GM12878 (cell line): ENCODE measurements at regions not wholly inside any gene's neighbourhood (a gene's known extent, or its start where the extent isn't known, plus 50 kb on each side); places are given as distances from the start of the nearest gene placed in this dataset.

Experiments used
- ATAC-seq: fragments of 200-7000 bp; cut with Tn5 transposase; 3 replicates; pipeline ENCODE4 v1.9.1; 2020; ENCODE audit warnings: mild to moderate bottlenecking, moderate library complexity
- BruUV-seq: library from RNA; stranded (reverse); fragments of 400-500 nt; replicated peaks from 2 replicates; lab custom pipeline; 2021; lab: Mats Ljungman, UMichigan
- CTCF ChIA-PET: fragments of 300-600 bp; sonication (Branson Sonifier 250); formaldehyde crosslinking; extraction: SDS; loops from one replicate; lab custom pipeline; 2021; ENCODE audit warnings: inconsistent platforms; lab: Yijun Ruan, JAX
- POLR2A ChIA-PET: fragments of 350-600 bp; formaldehyde crosslinking; extraction: SDS; loops from one replicate; lab custom pipeline; 2021; ENCODE audit warnings: inconsistent platforms; lab: Charles Lee
- RAD21 ChIA-PET: fragments of 300-600 bp; sonication (Branson Sonifier 250); formaldehyde crosslinking; loops from one replicate; lab custom pipeline; 2023; ENCODE audit warnings: antibody characterized with exemption; ENCODE audit not compliant: unreplicated experiment; lab: Charles Lee
- SMC1A ChIA-PET: fragments of 300-600 bp; sonication (Branson Sonifier 250); formaldehyde crosslinking; loops from one replicate; lab custom pipeline; 2023; ENCODE audit not compliant: unreplicated experiment, uncharacterized antibody; lab: Charles Lee
- DNase-seq: peaks from one replicate; pipeline ENCODE4 v3.0.0-alpha.2; 2011; ENCODE audit warnings: low read depth, low spot score
- FAIRE-seq: peaks from 3 replicates; lab custom pipeline; 2011; peaks lifted over from hg19 to GRCh38; lab: Jason Lieb, UNC
- H2AFZ ChIP-seq: 2 replicates; pipeline ENCODE4 v1.6.0; 2011; ENCODE audit warnings: low read depth, low read length, control low read depth; ENCODE audit not compliant: control insufficient read depth
- H3K27ac ChIP-seq: 2 replicates; pipeline ENCODE4 v1.5.1; 2011; ENCODE audit warnings: control low read depth; ENCODE audit not compliant: control insufficient read depth, insufficient read depth
- H3K27me3 ChIP-seq, 2 experiments: replicated peaks in 1 of 2; 2 replicates each; pipeline versions ENCODE4 v1.6.0 to v1.6.1; 2011; ENCODE audit warnings: low read length in 1 of 2; ENCODE audit not compliant: control insufficient read depth in 2 of 2, insufficient read depth in 2 of 2
- H3K36me3 ChIP-seq, 2 experiments: 2 replicates each; pipeline ENCODE4 v1.5.1; 2011; ENCODE audit warnings: low read length in 1 of 2; ENCODE audit not compliant: control insufficient read depth in 2 of 2, insufficient read depth in 2 of 2
- H3K4me1 ChIP-seq: 2 replicates; pipeline ENCODE4 v1.6.1; 2011; ENCODE audit warnings: mild to moderate bottlenecking, low read length, moderate library complexity, mixed read lengths; ENCODE audit not compliant: control insufficient read depth, insufficient read depth
- H3K4me2 ChIP-seq: 2 replicates; pipeline ENCODE4 v1.6.0; 2011; ENCODE audit warnings: control low read depth; ENCODE audit not compliant: control insufficient read depth, insufficient read depth
- H3K4me3 ChIP-seq: fragments of 200-600 bp; sonication (generic); 2 replicates; pipeline ENCODE4 v1.5.1; 2016
- H3K79me2 ChIP-seq: 2 replicates; pipeline ENCODE4 v1.6.0; 2011; ENCODE audit warnings: low read length; ENCODE audit not compliant: control insufficient read depth, insufficient read depth
- H3K9ac ChIP-seq: 2 replicates; pipeline ENCODE4 v1.8.0; 2011; ENCODE audit warnings: low read length, control low read depth, mixed read lengths; ENCODE audit not compliant: control insufficient read depth, insufficient read depth
- H3K9me3 ChIP-seq: replicated peaks from 3 replicates; pipeline ENCODE4 v1.5.1; 2011; ENCODE audit warnings: mild to moderate bottlenecking, low read length; ENCODE audit not compliant: control insufficient read depth, insufficient read depth
- H4K20me1 ChIP-seq: 2 replicates; pipeline ENCODE4 v1.6.0; 2011; ENCODE audit not compliant: control insufficient read depth, insufficient read depth
- GATAD2B ChIP-seq: fragments of 450-650 bp; conservative IDR thresholded peaks from 2 replicates; pipeline ENCODE4 v1.6.1; 2017; ENCODE audit warnings: low read depth, mild to moderate bottlenecking, moderate library complexity
- HDAC6 ChIP-seq: fragments of 200-600 bp; sonication (generic); IDR thresholded peaks from one replicate; pipeline ENCODE4 v1.8.0; 2017; ENCODE audit warnings: antibody characterized with exemption; ENCODE audit not compliant: unreplicated experiment
- IKZF1 ChIP-seq: fragments of 450-650 bp; conservative IDR thresholded peaks from 2 replicates; pipeline ENCODE4 v1.6.1; 2017; ENCODE audit warnings: antibody characterized with exemption, mild to moderate bottlenecking
- MXI1 ChIP-seq: fragments of 150-350 bp; IDR thresholded peaks from 2 replicates; pipeline ENCODE4 v1.6.1; 2011; ENCODE audit warnings: low read depth, mild to moderate bottlenecking, inconsistent platforms, low read length, improper control_type of control experiment
- POLR2AphosphoS2 ChIP-seq: IDR thresholded peaks from 2 replicates; pipeline ENCODE4 v1.6.1; 2011; ENCODE audit warnings: low read depth, mild to moderate bottlenecking, low read length, improper control_type of control experiment, moderate library complexity
- RUNX3 ChIP-seq: IDR thresholded peaks from 2 replicates; pipeline ENCODE4 v1.6.1; 2012; ENCODE audit warnings: low read length, inconsistent platforms
- SP1 ChIP-seq: IDR thresholded peaks from one replicate; pipeline ENCODE4 v1.6.1; 2011; ENCODE audit warnings: low read depth, low read length
- SREBF2 ChIP-seq: IDR thresholded peaks from 2 replicates; pipeline ENCODE4 v1.6.1; 2012; ENCODE audit warnings: mild to moderate bottlenecking, low read length
- SUZ12 ChIP-seq: fragments of 200-600 bp; sonication (generic); IDR thresholded peaks from one replicate; pipeline ENCODE4 v1.6.1; 2018; ENCODE audit warnings: antibody characterized with exemption, mild to moderate bottlenecking; ENCODE audit not compliant: unreplicated experiment
- TCF3 ChIP-seq: IDR thresholded peaks from 2 replicates; pipeline ENCODE4 v1.6.1; 2012; ENCODE audit warnings: low read depth, mild to moderate bottlenecking, low read length, borderline replicate concordance; ENCODE audit not compliant: insufficient read depth
- USF2 ChIP-seq: IDR thresholded peaks from 2 replicates; pipeline ENCODE4 v1.6.1; 2011; ENCODE audit warnings: low read depth, low read length, improper control_type of control experiment, borderline replicate concordance
- YBX1 ChIP-seq: fragments of 450-650 bp; IDR thresholded peaks from 2 replicates; pipeline ENCODE4 v1.6.1; 2016; ENCODE audit warnings: antibody characterized with exemption
- ZNF207 ChIP-seq: fragments of 450-650 bp; IDR thresholded peaks from 2 replicates; pipeline ENCODE4 v1.6.1; 2014; ENCODE audit warnings: antibody characterized with exemption, mild to moderate bottlenecking, borderline replicate concordance
- ZNF274 ChIP-seq: IDR thresholded peaks from one replicate; pipeline ENCODE4 v1.8.0; 2011; ENCODE audit not compliant: insufficient read length, insufficient read depth
- WGBS: methylation state at CpG from one replicate; pipeline ENCODE4 v1.1.6; 2016; ENCODE audit warnings: low lambda C conversion rate; ENCODE audit not compliant: insufficient replicate concordance, insufficient coverage; ENCODE audit errors: missing lambda C conversion rate; 5-methylcytosine and 5-hydroxymethylcytosine counted together
- in situ Hi-C: fragments of 300-500 bp; cut with MboI; formaldehyde crosslinking; loops from 9 replicates; pipeline ENCODE4 v1.14.3; 2018; ENCODE audit warnings: mixed read lengths
- intact Hi-C: fragments of 100-400 bp; cut with micrococcal nuclease; formaldehyde crosslinking; loops from one replicate; pipeline ENCODE4 v1.14.2; 2022; ENCODE audit not compliant: unreplicated experiment
- TF ChIP-seq, protein P1 (sequence below): fragments of 450-650 bp; IDR thresholded peaks from 2 replicates; pipeline ENCODE4 v1.6.1; 2017; ENCODE audit warnings: mild to moderate bottlenecking, low read depth, inconsistent platforms; ENCODE audit not compliant: poor library complexity, severe bottlenecking

DNA sequence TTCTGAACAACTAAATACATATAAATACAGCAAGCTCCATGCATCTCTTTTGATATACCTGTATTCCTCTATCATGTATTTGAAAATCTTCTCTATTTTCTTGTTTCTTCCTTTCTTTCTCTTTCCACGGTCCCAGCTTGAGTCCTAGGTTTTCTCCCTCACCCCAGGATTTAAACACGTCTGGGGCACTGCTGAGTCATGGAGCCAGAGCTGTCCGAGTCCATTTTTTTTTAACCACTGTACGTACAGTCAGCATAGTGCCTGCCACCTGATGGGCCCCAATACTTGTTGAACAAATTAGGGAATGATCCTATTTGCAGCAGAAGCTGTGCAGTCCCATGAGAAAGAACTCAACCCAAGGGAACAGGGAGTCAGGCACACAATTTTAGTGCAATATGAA lies 158.1 kb downstream of the ATP23 start:
- ChIA-PET CTCF (no interaction called here), POLR2A (interaction anchor here (0.6 kb wide), 1 partner anchor 236 kb away, joined by 3 read pairs; no protein-coding TSS in a partner anchor)
- in situ Hi-C loops: no loop called here
- Histone ChIP-seq H3K4me2 (no peak overlapping the region), H4K20me1 (no peaks in the 10 kb centered on the region), H3K9me3 (no peaks in the 10 kb centered on the region), H3K4me3 (no peak overlapping the region), H3K4me1 (no peaks in the 10 kb centered on the region)
- no peak for DNase-seq
- BruUV-seq: no TSS peak
- WGBS: 20% methylated on average over 4 of the region's 4 CpGs
- TF ChIP-seq POLR2AphosphoS2 (no peak), SUZ12 (no peak), GATAD2B (no peak), ZNF207 (no peak), USF2 (no peak), TCF3 (no peak), IKZF1 (no peak), RUNX3 (no peak), YBX1 (no peak), ZNF274 (no peak), MXI1 (no peak), SP1 (no peak), SREBF2 (no peak), HDAC6 (no peak)
- TF ChIP-seq, protein P1, sequence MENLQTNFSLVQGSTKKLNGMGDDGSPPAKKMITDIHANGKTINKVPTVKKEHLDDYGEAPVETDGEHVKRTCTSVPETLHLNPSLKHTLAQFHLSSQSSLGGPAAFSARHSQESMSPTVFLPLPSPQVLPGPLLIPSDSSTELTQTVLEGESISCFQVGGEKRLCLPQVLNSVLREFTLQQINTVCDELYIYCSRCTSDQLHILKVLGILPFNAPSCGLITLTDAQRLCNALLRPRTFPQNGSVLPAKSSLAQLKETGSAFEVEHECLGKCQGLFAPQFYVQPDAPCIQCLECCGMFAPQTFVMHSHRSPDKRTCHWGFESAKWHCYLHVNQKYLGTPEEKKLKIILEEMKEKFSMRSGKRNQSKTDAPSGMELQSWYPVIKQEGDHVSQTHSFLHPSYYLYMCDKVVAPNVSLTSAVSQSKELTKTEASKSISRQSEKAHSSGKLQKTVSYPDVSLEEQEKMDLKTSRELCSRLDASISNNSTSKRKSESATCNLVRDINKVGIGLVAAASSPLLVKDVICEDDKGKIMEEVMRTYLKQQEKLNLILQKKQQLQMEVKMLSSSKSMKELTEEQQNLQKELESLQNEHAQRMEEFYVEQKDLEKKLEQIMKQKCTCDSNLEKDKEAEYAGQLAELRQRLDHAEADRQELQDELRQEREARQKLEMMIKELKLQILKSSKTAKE: no peak
- TF ChIP-seq, all 136 proteins: peak for 0
- no peaks in the 10 kb centered on the region for H3K36me3 ChIP-seq
- SMC1A ChIA-PET: interaction anchor here (0.5 kb wide), 1 partner anchor 18 kb away, joined by 3 read pairs; no protein-coding TSS in a partner anchor
- FAIRE-seq (no peak), ATAC-seq (no peak)
- RAD21 ChIA-PET: no interaction called here
- no peaks in the 10 kb centered on the region for H3K79me2 ChIP-seq
- H3K27me3 ChIP-seq: no peaks in the 10 kb centered on the region
- intact Hi-C loops: no loop called here
- H2AFZ ChIP-seq: no peak overlapping the region
- no peak overlapping the region for H3K9ac ChIP-seq
- H3K27ac ChIP-seq: no peak overlapping the region
